ENCODE measurements at regions not wholly inside any gene's neighbourhood (a gene's known extent, or its start where the extent isn't known, plus 50 kb on each side); places are given as distances from the start of the nearest gene placed in this dataset.
A peak's percentile ranks its signal among the peaks of the same experiment; 100 is the strongest.

GRCh38 chr2:12548906-12549305 lies 167.8 kb upstream of the TRIB2 start:
- Histone ChIP-seq H3K4me1 (ENCODE audit: control insufficient read depth in 3 of 3, insufficient read depth in 2 of 3, low read depth in 1 of 3, low read length in 2 of 3) (no peaks in the 10 kb centered on the region), H3K27me3 (ENCODE audit: control insufficient read depth in 3 of 3, insufficient read depth in 3 of 3, low read length in 3 of 3) (no peaks in the 10 kb centered on the region), H3K9me3 (ENCODE audit: control insufficient read depth in 2 of 2, insufficient read depth in 1 of 2, low read depth in 1 of 2, low read length in 1 of 2) (no peaks in the 10 kb centered on the region), H3K36me3 (ENCODE audit: control insufficient read depth in 3 of 3, insufficient read depth in 2 of 3, low read depth in 1 of 3, low read length in 3 of 3) (no peaks in the 10 kb centered on the region), H3K4me3 (ENCODE audit: low read depth in 1 of 3, low read length in 3 of 3) (no peak overlapping the region), H3K27ac (ENCODE audit: low read depth in 1 of 3, low read length in 2 of 3) (no peak overlapping the region)
- FAIRE-seq (no peak), DNase-seq (no peak)
- 84 to 92% (median 88%) methylated on average over 4 of the region's 4 CpGs for WGBS, 3 donors

- FAIRE-seq (no peak), DNase-seq (no peak)
- Histone ChIP-seq H3K36me3 (ENCODE audit: control insufficient read depth in 3 of 3, insufficient read depth in 2 of 3, low read depth in 1 of 3, low read length in 3 of 3) (no peaks in the 10 kb centered on the region), H3K9me3 (ENCODE audit: control insufficient read depth in 2 of 2, insufficient read depth in 1 of 2, low read depth in 1 of 2, low read length in 1 of 2) (no peaks in the 10 kb centered on the region), H3K4me1 (ENCODE audit: control insufficient read depth in 3 of 3, insufficient read depth in 2 of 3, low read depth in 1 of 3, low read length in 2 of 3) (no peaks in the 10 kb centered on the region), H3K27ac (ENCODE audit: low read depth in 1 of 3, low read length in 2 of 3) (no peak overlapping the region), H3K27me3 (ENCODE audit: control insufficient read depth in 3 of 3, insufficient read depth in 3 of 3, low read length in 3 of 3) (no peaks in the 10 kb centered on the region), H3K4me3 (ENCODE audit: low read depth in 1 of 3, low read length in 3 of 3) (no peak overlapping the region)
- WGBS, 3 donors, result 77 to 84% (median 83%) methylated on average over 2 of the region's 2 CpGs
Observed at GRCh38 chr2:12549641-12550040, 167.1 kb upstream of the TRIB2 start.

DNA sequence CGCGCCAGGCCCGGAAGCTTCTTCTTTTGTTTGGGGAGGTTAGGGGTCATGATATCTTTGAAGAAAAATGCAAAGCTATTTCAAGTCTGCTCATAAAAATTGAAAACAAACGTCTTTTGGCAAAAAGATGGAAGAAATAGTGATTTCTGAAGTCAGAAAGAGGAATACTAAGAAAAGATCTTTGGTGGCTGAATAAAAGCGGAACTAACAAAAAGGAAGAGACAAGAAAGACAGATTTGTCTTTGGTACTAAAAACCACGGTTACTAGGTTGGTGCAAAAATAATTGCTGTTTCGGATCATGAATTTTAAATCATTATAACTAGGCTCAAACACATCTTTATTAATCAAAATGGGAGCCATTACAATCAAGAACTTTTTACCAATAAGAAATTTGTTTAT lies 164.6 kb upstream of the TRIB2 start:
- H3K27ac ChIP-seq (ENCODE audit: low read depth in 1 of 3, low read length in 2 of 3), result no peak overlapping the region
- 86 to 87% (median 86%) methylated on average over 7 of the region's 7 CpGs for WGBS, 3 donors
- DNase-seq (no peak), FAIRE-seq (no peak)
- no peak overlapping the region for H3K4me3 ChIP-seq (ENCODE audit: low read depth in 1 of 3, low read length in 3 of 3)
- no peaks in the 10 kb centered on the region for H3K9me3 ChIP-seq (ENCODE audit: control insufficient read depth in 2 of 2, insufficient read depth in 1 of 2, low read depth in 1 of 2, low read length in 1 of 2)
- H3K4me1 ChIP-seq (ENCODE audit: control insufficient read depth in 3 of 3, insufficient read depth in 2 of 3, low read depth in 1 of 3, low read length in 2 of 3), result peaks cover 0 to 8% (median 0%) of the 10 kb centered on the region in 3 donors
- no peaks in the 10 kb centered on the region for H3K27me3 ChIP-seq (ENCODE audit: control insufficient read depth in 3 of 3, insufficient read depth in 3 of 3, low read length in 3 of 3)
- H3K36me3 ChIP-seq (ENCODE audit: control insufficient read depth in 3 of 3, insufficient read depth in 2 of 3, low read depth in 1 of 3, low read length in 3 of 3), result no peaks in the 10 kb centered on the region

DNA sequence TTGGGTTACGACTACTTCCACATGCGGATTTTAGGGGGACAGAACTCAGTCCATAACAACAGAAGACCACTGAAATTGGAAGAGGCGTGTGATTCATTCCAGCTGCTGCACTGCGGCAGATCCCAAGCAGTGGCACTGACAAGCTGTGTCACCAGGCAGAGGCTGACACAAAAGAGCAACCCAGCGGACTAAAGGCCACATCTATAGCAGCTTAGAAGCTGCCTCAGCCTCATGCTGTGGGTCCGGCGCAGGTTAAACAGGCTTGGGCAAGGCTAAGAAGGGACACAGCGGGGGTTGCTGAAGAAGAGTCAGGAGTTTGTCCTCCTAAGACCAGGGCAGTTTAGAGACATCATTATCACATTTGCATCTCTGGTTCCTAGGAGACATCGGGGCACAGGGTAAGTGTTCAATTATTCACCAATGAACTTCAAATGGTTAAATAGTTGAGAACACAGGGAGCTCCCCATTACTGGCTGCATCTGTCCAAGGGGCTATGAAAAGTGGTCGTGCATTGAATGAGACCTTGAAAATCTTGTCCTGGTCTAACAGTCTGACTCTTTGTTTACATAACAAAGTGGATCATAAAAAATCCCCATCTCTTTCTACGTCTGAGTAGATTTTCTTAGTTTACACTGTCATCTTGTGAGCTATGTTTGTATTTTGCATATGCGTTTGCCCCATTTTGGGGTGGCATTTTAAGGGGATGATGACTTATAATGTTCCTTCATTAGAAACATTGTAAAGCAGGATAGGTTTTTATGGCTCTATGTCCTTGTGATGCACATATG lies 162.3 kb upstream of the TRIB2 start:
- 74 to 76% (median 76%) methylated on average over 12 of the region's 12 CpGs for WGBS, 3 donors
- no peaks in the 10 kb centered on the region for H3K27me3 ChIP-seq (ENCODE audit: control insufficient read depth in 3 of 3, insufficient read depth in 3 of 3, low read length in 3 of 3)
- no peak overlapping the region for H3K27ac ChIP-seq (ENCODE audit: low read depth in 1 of 3, low read length in 2 of 3)
- no peak for FAIRE-seq
- no peaks in the 10 kb centered on the region for H3K36me3 ChIP-seq (ENCODE audit: control insufficient read depth in 3 of 3, insufficient read depth in 2 of 3, low read depth in 1 of 3, low read length in 3 of 3)
- no peak for DNase-seq
- H3K9me3 ChIP-seq (ENCODE audit: control insufficient read depth in 2 of 2, insufficient read depth in 1 of 2, low read depth in 1 of 2, low read length in 1 of 2), result no peaks in the 10 kb centered on the region
- no peak overlapping the region for H3K4me3 ChIP-seq (ENCODE audit: low read depth in 1 of 3, low read length in 3 of 3)
- peaks cover 0 to 8% (median 0%) of the 10 kb centered on the region in 3 donors for H3K4me1 ChIP-seq (ENCODE audit: control insufficient read depth in 3 of 3, insufficient read depth in 2 of 3, low read depth in 1 of 3, low read length in 2 of 3)

- DNase-seq (no peak), FAIRE-seq (no peak)
- no peaks in the 10 kb centered on the region for H3K36me3 ChIP-seq (ENCODE audit: control insufficient read depth in 3 of 3, insufficient read depth in 2 of 3, low read depth in 1 of 3, low read length in 3 of 3)
- H3K9me3 ChIP-seq (ENCODE audit: control insufficient read depth in 2 of 2, insufficient read depth in 1 of 2, low read depth in 1 of 2, low read length in 1 of 2), result no peaks in the 10 kb centered on the region
- peak overlapping the region in 1 of 3 donors; percentile 55 for H3K27ac ChIP-seq (ENCODE audit: low read depth in 1 of 3, low read length in 2 of 3)
- H3K4me3 ChIP-seq (ENCODE audit: low read depth in 1 of 3, low read length in 3 of 3), result no peak overlapping the region
- no peaks in the 10 kb centered on the region for H3K27me3 ChIP-seq (ENCODE audit: control insufficient read depth in 3 of 3, insufficient read depth in 3 of 3, low read length in 3 of 3)
- 39 to 48% (median 41%) methylated on average over 2 of the region's 2 CpGs for WGBS, 3 donors
- H3K4me1 ChIP-seq (ENCODE audit: control insufficient read depth in 3 of 3, insufficient read depth in 2 of 3, low read depth in 1 of 3, low read length in 2 of 3), result peaks cover 0 to 8% (median 0%) of the 10 kb centered on the region in 3 donors
Observed at GRCh38 chr2:12555012-12555645, 161.6 kb upstream of the TRIB2 start.

- no peaks in the 10 kb centered on the region for H3K9me3 ChIP-seq (ENCODE audit: control insufficient read depth in 2 of 2, insufficient read depth in 1 of 2, low read depth in 1 of 2, low read length in 1 of 2)
- no peaks in the 10 kb centered on the region for H3K36me3 ChIP-seq (ENCODE audit: control insufficient read depth in 3 of 3, insufficient read depth in 2 of 3, low read depth in 1 of 3, low read length in 3 of 3)
- no peak for DNase-seq
- H3K4me3 ChIP-seq (ENCODE audit: low read depth in 1 of 3, low read length in 3 of 3), result no peak overlapping the region
- no peak overlapping the region for H3K27ac ChIP-seq (ENCODE audit: low read depth in 1 of 3, low read length in 2 of 3)
- no peak for FAIRE-seq
- WGBS, 3 donors, result 72 to 81% (median 76%) methylated on average over 5 of the region's 5 CpGs
- peaks cover 0 to 8% (median 0%) of the 10 kb centered on the region in 3 donors for H3K4me1 ChIP-seq (ENCODE audit: control insufficient read depth in 3 of 3, insufficient read depth in 2 of 3, low read depth in 1 of 3, low read length in 2 of 3)
- H3K27me3 ChIP-seq (ENCODE audit: control insufficient read depth in 3 of 3, insufficient read depth in 3 of 3, low read length in 3 of 3), result no peaks in the 10 kb centered on the region
Observed at GRCh38 chr2:12556762-12557161, 160.0 kb upstream of the TRIB2 start.

DNA sequence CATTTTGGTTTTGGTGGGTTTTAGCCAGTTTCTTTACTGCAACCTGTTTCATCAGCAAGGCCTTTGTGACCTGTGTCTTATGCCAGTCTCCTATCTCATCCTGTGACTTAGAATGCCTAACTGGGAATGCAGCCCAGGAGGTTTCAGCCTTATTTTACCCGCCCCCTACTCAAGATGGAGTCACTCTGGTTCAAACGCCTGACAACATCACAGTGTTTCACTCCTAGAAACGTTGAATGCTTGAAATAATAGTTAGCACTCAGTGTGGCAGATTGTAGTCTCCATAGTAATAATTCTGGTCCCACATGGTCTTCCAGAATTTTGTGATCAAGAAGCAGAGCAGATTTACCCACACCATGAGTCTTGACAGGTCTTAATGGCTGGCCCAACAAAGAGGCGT lies 159.0 kb upstream of the TRIB2 start:
- WGBS, 3 donors, result 89 to 96% (median 90%) methylated on average over 4 of the region's 4 CpGs
- FAIRE-seq (no peak), DNase-seq (no peak)
- Histone ChIP-seq H3K4me1 (ENCODE audit: control insufficient read depth in 3 of 3, insufficient read depth in 2 of 3, low read depth in 1 of 3, low read length in 2 of 3) (peaks cover 0 to 8% (median 0%) of the 10 kb centered on the region in 3 donors), H3K36me3 (ENCODE audit: control insufficient read depth in 3 of 3, insufficient read depth in 2 of 3, low read depth in 1 of 3, low read length in 3 of 3) (no peaks in the 10 kb centered on the region), H3K27ac (ENCODE audit: low read depth in 1 of 3, low read length in 2 of 3) (no peak overlapping the region), H3K9me3 (ENCODE audit: control insufficient read depth in 2 of 2, insufficient read depth in 1 of 2, low read depth in 1 of 2, low read length in 1 of 2) (no peaks in the 10 kb centered on the region), H3K4me3 (ENCODE audit: low read depth in 1 of 3, low read length in 3 of 3) (no peak overlapping the region), H3K27me3 (ENCODE audit: control insufficient read depth in 3 of 3, insufficient read depth in 3 of 3, low read length in 3 of 3) (no peaks in the 10 kb centered on the region)

- WGBS, 3 donors, result 81 to 89% (median 87%) methylated on average over 2 of the region's 2 CpGs
- Histone ChIP-seq H3K4me3 (ENCODE audit: low read depth in 1 of 3, low read length in 3 of 3) (no peak overlapping the region), H3K27ac (ENCODE audit: low read depth in 1 of 3, low read length in 2 of 3) (no peak overlapping the region), H3K4me1 (ENCODE audit: control insufficient read depth in 3 of 3, insufficient read depth in 2 of 3, low read depth in 1 of 3, low read length in 2 of 3) (peaks cover 0 to 8% (median 0%) of the 10 kb centered on the region in 3 donors), H3K9me3 (ENCODE audit: control insufficient read depth in 2 of 2, insufficient read depth in 1 of 2, low read depth in 1 of 2, low read length in 1 of 2) (no peaks in the 10 kb centered on the region), H3K36me3 (ENCODE audit: control insufficient read depth in 3 of 3, insufficient read depth in 2 of 3, low read depth in 1 of 3, low read length in 3 of 3) (no peaks in the 10 kb centered on the region), H3K27me3 (ENCODE audit: control insufficient read depth in 3 of 3, insufficient read depth in 3 of 3, low read length in 3 of 3) (no peaks in the 10 kb centered on the region)
- FAIRE-seq (no peak), DNase-seq (no peak)
Observed at GRCh38 chr2:12558519-12558918, 158.2 kb upstream of the TRIB2 start.
